PC-9 (cell line): ENCODE measurements at regions not wholly inside any gene's neighbourhood (a gene's known extent, or its start where the extent isn't known, plus 50 kb on each side); places are given as distances from the start of the nearest gene placed in this dataset.

Experiments used
- CTCF ChIP-seq: fragments of 200-600 bp; sonication (generic); conservative IDR thresholded peaks from 2 replicates; pipeline ENCODE4 v1.6.1; 2017; ENCODE audit warnings: mixed run types, antibody characterized with exemption, mild to moderate bottlenecking, moderate library complexity
- EZH2 ChIP-seq: fragments of 200-600 bp; sonication (generic); IDR thresholded peaks from 2 replicates; pipeline ENCODE4 v1.8.0; 2017; ENCODE audit warnings: antibody characterized with exemption, low read depth

GRCh38 chr1:82849460-82849859 lies 1048.7 kb downstream of the ADGRL2 start:
- TF ChIP-seq CTCF = no peak
- no peak for TF ChIP-seq EZH2
